Activated CD8-positive, alpha-beta memory T cell treated with anti-CD3 and anti-CD28 coated beads, Interleukin-2, amount 10 ng/mL, durations not matched to agents 7 days and 5 days (primary cell): ENCODE measurements at regions not wholly inside any gene's neighbourhood (a gene's known extent, or its start where the extent isn't known, plus 50 kb on each side); places are given as distances from the start of the nearest gene placed in this dataset.
"Not testable (repeated sequence)": the region's sequence is repeated elsewhere in the genome, so short reads cannot be mapped to it uniquely, and the experiment has no call there.

Experiments used
- ATAC-seq: fragments of 150-1000 bp; cut with Tn5 transposase; one replicate; pipeline ENCODE4 v1.10.0; 2021; ENCODE audit warnings: moderate library complexity
- CTCF ChIA-PET: fragments of 350-600 bp; sonication (Branson Sonifier 250); formaldehyde crosslinking; loops from one replicate; lab custom pipeline; 2021; ENCODE audit warnings: antibody characterized with exemption; lab: Charles Lee
- DNase-seq: peaks from one replicate; pipeline ENCODE4 v3.0.0-alpha.2; 2020
- H3K27ac Mint-ChIP-seq: one replicate; pipeline ENCODE4 v1.8.0; 2021; ENCODE audit warnings: mild to moderate bottlenecking, mixed read lengths
- H3K27me3 Mint-ChIP-seq: one replicate; pipeline ENCODE4 v1.8.0; 2021; ENCODE audit warnings: mixed read lengths
- H3K36me3 Mint-ChIP-seq: one replicate; pipeline ENCODE4 v1.8.0; 2021; ENCODE audit warnings: mild to moderate bottlenecking, mixed read lengths
- H3K4me1 Mint-ChIP-seq: one replicate; pipeline ENCODE4 v1.8.0; 2021; ENCODE audit warnings: mixed read lengths
- H3K4me3 Mint-ChIP-seq: one replicate; pipeline ENCODE4 v1.8.0; 2021; ENCODE audit warnings: mild to moderate bottlenecking, moderate library complexity, mixed read lengths
- H3K9me3 Mint-ChIP-seq: one replicate; pipeline ENCODE4 v1.8.0; 2022; ENCODE audit warnings: low read depth, mixed read lengths

- Mint-ChIP-seq H3K27ac (no peak overlapping the region), H3K9me3 (peaks cover 17% of the 10 kb centered on the region), H3K4me1 (no peaks in the 10 kb centered on the region), H3K27me3 (no peaks in the 10 kb centered on the region), H3K36me3 (no peaks in the 10 kb centered on the region), H3K4me3 (no peak overlapping the region)
- DNase-seq: no peak
- CTCF ChIA-PET: no interaction called here
- ATAC-seq: no peak
Observed at GRCh38 chr5:29213475-29213874, 1980.0 kb upstream of the CDH6 start.

- CTCF ChIA-PET: no interaction called here
- no peaks in the 10 kb centered on the region for H3K36me3 Mint-ChIP-seq
- no peak overlapping the region for H3K4me3 Mint-ChIP-seq
- no peak for ATAC-seq
- H3K27me3 Mint-ChIP-seq: no peaks in the 10 kb centered on the region
- H3K9me3 Mint-ChIP-seq: peaks cover 10% of the 10 kb centered on the region
- no peak overlapping the region for H3K27ac Mint-ChIP-seq
- H3K4me1 Mint-ChIP-seq: no peaks in the 10 kb centered on the region
- no peak for DNase-seq
Observed at GRCh38 chr5:29208024-29208423, 1985.5 kb upstream of the CDH6 start.

- peaks cover 2% of the 10 kb centered on the region for H3K9me3 Mint-ChIP-seq
- CTCF ChIA-PET: no interaction called here
- ATAC-seq: no peak
- no peaks in the 10 kb centered on the region for H3K36me3 Mint-ChIP-seq
- H3K4me1 Mint-ChIP-seq: no peaks in the 10 kb centered on the region
- no peak overlapping the region for H3K4me3 Mint-ChIP-seq
- no peak overlapping the region for H3K27ac Mint-ChIP-seq
- H3K27me3 Mint-ChIP-seq: no peaks in the 10 kb centered on the region
- DNase-seq: no peak
Observed at GRCh38 chr5:29203049-29203448, 1990.4 kb upstream of the CDH6 start.

GRCh38 chr5:29197631-29198454 lies 1995.6 kb upstream of the CDH6 start:
- no peak overlapping the region for H3K4me3 Mint-ChIP-seq
- no peaks in the 10 kb centered on the region for H3K4me1 Mint-ChIP-seq
- no peaks in the 10 kb centered on the region for H3K9me3 Mint-ChIP-seq

GRCh38 chr5:29193972-29194371 lies 1999.5 kb upstream of the CDH6 start:
- H3K4me1 Mint-ChIP-seq: no peaks in the 10 kb centered on the region
- no peaks in the 10 kb centered on the region for H3K9me3 Mint-ChIP-seq
- H3K27me3 Mint-ChIP-seq: no peaks in the 10 kb centered on the region
- no peak for DNase-seq
- CTCF ChIA-PET: no interaction called here
- no peak for ATAC-seq
- H3K36me3 Mint-ChIP-seq: no peaks in the 10 kb centered on the region
- H3K4me3 Mint-ChIP-seq: no peak overlapping the region
- H3K27ac Mint-ChIP-seq: no peak overlapping the region

More at GRCh38 chr5:29197631-29198454, 1995.6 kb upstream of the CDH6 start:
- Mint-ChIP-seq H3K27me3 (no peaks in the 10 kb centered on the region), H3K36me3 (no peaks in the 10 kb centered on the region), H3K27ac (no peak overlapping the region)
- CTCF ChIA-PET: no interaction called here
- DNase-seq: no peak
- ATAC-seq: no peak

- H3K36me3 Mint-ChIP-seq, H3K27me3 Mint-ChIP-seq, H3K4me1 Mint-ChIP-seq, ATAC-seq, DNase-seq, CTCF ChIA-PET, H3K4me3 Mint-ChIP-seq, H3K9me3 Mint-ChIP-seq, H3K27ac Mint-ChIP-seq: not testable (repeated sequence)
Observed at GRCh38 chr5:29191269-29192048, 2002.0 kb upstream of the CDH6 start.

- DNase-seq, H3K27ac Mint-ChIP-seq, CTCF ChIA-PET, H3K36me3 Mint-ChIP-seq, ATAC-seq, H3K4me3 Mint-ChIP-seq, H3K4me1 Mint-ChIP-seq, H3K9me3 Mint-ChIP-seq, H3K27me3 Mint-ChIP-seq: not testable (repeated sequence)
Observed at GRCh38 chr5:29190398-29190797, 2003.1 kb upstream of the CDH6 start.

GRCh38 chr5:29186380-29186779 lies 2007.1 kb upstream of the CDH6 start:
- H3K4me3 Mint-ChIP-seq, CTCF ChIA-PET, H3K27ac Mint-ChIP-seq, H3K36me3 Mint-ChIP-seq, H3K4me1 Mint-ChIP-seq, DNase-seq, H3K27me3 Mint-ChIP-seq, H3K9me3 Mint-ChIP-seq, ATAC-seq: not testable (repeated sequence)

- Mint-ChIP-seq H3K27me3 (no peaks in the 10 kb centered on the region), H3K4me1 (no peaks in the 10 kb centered on the region), H3K36me3 (no peaks in the 10 kb centered on the region), H3K9me3 (peaks cover 5% of the 10 kb centered on the region), H3K4me3 (no peak overlapping the region), H3K27ac (no peak overlapping the region)
- CTCF ChIA-PET: no interaction called here
- ATAC-seq: no peak
- no peak for DNase-seq
Observed at GRCh38 chr5:29185558-29185957, 2007.9 kb upstream of the CDH6 start.

- H3K9me3 Mint-ChIP-seq: peaks cover 25% of the 10 kb centered on the region
- no peak for ATAC-seq
- DNase-seq: no peak
- CTCF ChIA-PET: no interaction called here
- no peaks in the 10 kb centered on the region for H3K36me3 Mint-ChIP-seq
- H3K27me3 Mint-ChIP-seq: no peaks in the 10 kb centered on the region
- H3K4me3 Mint-ChIP-seq: no peak overlapping the region
- no peaks in the 10 kb centered on the region for H3K4me1 Mint-ChIP-seq
- no peak overlapping the region for H3K27ac Mint-ChIP-seq
Observed at GRCh38 chr5:29175774-29176173, 2017.7 kb upstream of the CDH6 start.

GRCh38 chr5:29170599-29170998 lies 2022.9 kb upstream of the CDH6 start:
- Mint-ChIP-seq H3K4me1 (no peaks in the 10 kb centered on the region), H3K4me3 (no peak overlapping the region), H3K36me3 (no peaks in the 10 kb centered on the region), H3K9me3 (peaks cover 11% of the 10 kb centered on the region), H3K27me3 (no peaks in the 10 kb centered on the region), H3K27ac (no peak overlapping the region)
- ATAC-seq (no peak), DNase-seq (no peak)
- CTCF ChIA-PET: no interaction called here

GRCh38 chr5:29169886-29170285 lies 2023.6 kb upstream of the CDH6 start:
- DNase-seq: no peak
- Mint-ChIP-seq H3K9me3 (peaks cover 11% of the 10 kb centered on the region), H3K36me3 (no peaks in the 10 kb centered on the region), H3K27me3 (no peaks in the 10 kb centered on the region), H3K27ac (no peak overlapping the region), H3K4me1 (no peaks in the 10 kb centered on the region), H3K4me3 (no peak overlapping the region)
- ATAC-seq: no peak
- CTCF ChIA-PET: no interaction called here

GRCh38 chr5:29162297-29162696 lies 2031.2 kb upstream of the CDH6 start:
- Mint-ChIP-seq H3K27ac (no peak overlapping the region), H3K4me3 (no peak overlapping the region), H3K4me1 (no peaks in the 10 kb centered on the region), H3K9me3 (peaks cover 5% of the 10 kb centered on the region), H3K27me3 (no peaks in the 10 kb centered on the region), H3K36me3 (no peaks in the 10 kb centered on the region)
- DNase-seq: no peak
- no peak for ATAC-seq
- CTCF ChIA-PET: no interaction called here
